Erythroblast (primary cell): ENCODE measurements at regions not wholly inside any gene's neighbourhood (a gene's known extent, or its start where the extent isn't known, plus 50 kb on each side); places are given as distances from the start of the nearest gene placed in this dataset.

Source experiments
- GATA1 ChIP-seq: IDR thresholded peaks from 2 replicates; pipeline ENCODE4 v1.6.1; 2011; ENCODE audit warnings: low read depth, mild to moderate bottlenecking, control low read depth, low read length, moderate library complexity
- POLR2A ChIP-seq: IDR thresholded peaks from 2 replicates; pipeline ENCODE4 v1.6.1; 2011; ENCODE audit warnings: mild to moderate bottlenecking, low read length

GRCh38 chr2:52710810-52711618 is 1056.6 kb upstream of the CHAC2 start:
- TF ChIP-seq POLR2A, result no peak
- no peak for TF ChIP-seq GATA1
